ENCODE measurements at regions not wholly inside any gene's neighbourhood (a gene's known extent, or its start where the extent isn't known, plus 50 kb on each side); places are given as distances from the start of the nearest gene placed in this dataset.

DNA sequence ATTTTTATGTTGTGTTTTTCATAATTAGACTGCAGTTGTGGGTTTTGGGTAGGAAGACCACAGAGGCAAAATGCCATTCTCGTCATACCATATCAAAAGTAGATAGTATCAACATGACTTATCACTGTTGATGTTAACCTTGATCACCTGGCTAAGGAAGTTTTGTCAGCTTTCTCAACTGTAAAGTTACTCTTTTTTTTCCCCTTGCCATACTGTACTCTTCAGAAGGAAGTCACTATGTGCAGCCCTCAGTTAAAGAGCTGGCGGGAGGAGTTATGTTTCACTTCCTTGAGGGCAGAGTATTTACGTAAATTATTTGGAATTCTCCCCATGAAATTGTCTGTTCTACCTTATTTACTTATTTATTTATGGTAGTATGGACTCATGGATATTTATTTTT is 78.7 kb downstream of the PRORP start:
- DNase-seq (ENCODE audit: extremely low read depth, low read depth) = no peak
- TF ChIP-seq, protein P1, sequence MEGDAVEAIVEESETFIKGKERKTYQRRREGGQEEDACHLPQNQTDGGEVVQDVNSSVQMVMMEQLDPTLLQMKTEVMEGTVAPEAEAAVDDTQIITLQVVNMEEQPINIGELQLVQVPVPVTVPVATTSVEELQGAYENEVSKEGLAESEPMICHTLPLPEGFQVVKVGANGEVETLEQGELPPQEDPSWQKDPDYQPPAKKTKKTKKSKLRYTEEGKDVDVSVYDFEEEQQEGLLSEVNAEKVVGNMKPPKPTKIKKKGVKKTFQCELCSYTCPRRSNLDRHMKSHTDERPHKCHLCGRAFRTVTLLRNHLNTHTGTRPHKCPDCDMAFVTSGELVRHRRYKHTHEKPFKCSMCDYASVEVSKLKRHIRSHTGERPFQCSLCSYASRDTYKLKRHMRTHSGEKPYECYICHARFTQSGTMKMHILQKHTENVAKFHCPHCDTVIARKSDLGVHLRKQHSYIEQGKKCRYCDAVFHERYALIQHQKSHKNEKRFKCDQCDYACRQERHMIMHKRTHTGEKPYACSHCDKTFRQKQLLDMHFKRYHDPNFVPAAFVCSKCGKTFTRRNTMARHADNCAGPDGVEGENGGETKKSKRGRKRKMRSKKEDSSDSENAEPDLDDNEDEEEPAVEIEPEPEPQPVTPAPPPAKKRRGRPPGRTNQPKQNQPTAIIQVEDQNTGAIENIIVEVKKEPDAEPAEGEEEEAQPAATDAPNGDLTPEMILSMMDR (IDR thresholded peaks at IDR 0.05; ENCODE audit: low read depth, low read length, missing control alignments) = no peak

DNA sequence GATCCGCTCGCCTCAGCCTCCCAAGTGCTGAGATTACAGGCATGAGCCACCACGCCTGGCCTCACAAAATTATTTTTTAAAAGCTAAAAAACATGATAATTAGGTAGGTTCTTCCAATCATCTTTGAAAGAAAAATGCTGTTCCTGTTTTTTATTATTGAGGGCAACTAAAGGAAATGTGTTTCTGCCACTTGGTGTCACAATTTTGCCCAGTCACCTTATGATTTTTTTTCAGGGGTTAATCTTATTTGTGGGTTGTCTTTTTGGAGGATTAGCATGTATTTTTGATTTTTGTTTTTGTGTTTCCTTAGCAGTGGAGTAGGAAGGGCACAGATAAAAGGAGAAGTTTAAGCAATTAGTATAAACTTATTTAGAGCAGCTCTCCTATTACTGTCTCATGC is 79.8 kb downstream of the PRORP start:
- DNase-seq (ENCODE audit: extremely low read depth, low read depth) = no peak
- no peak overlapping the region for H3K4me3 ChIP-seq (replicated peaks; ENCODE audit: low read depth, low read length)
- TF ChIP-seq, protein P1 (IDR thresholded peaks at IDR 0.05; ENCODE audit: low read depth, low read length, missing control alignments) = no peak

More for the DNA sequence above, 78.7 kb downstream of the PRORP start:
- H3K4me3 ChIP-seq (replicated peaks; ENCODE audit: low read depth, low read length) = no peak overlapping the region

DNA sequence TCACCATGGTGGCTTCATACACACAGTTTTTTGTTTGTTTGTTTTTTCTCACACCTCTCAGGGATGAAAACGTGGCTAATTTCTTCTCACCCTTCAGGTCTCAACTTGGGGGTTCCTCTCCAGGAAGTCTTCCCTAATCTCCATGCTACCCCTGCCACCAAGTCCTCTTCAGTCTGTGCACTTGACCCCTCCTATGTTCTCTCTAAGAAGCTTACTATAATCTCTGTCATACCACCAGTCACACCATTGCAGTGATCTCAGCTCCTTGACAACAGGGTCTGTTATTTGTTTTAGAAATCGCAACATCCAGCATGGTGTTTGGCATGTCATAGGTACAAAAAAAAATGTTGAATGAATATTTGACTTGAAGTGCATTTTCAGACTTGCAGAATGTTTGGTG is 83.4 kb downstream of the PRORP start:
- no peak overlapping the region for H3K4me3 ChIP-seq (replicated peaks; ENCODE audit: low read depth, low read length)
- DNase-seq (ENCODE audit: extremely low read depth, low read depth) = no peak
- TF ChIP-seq, protein P1 (IDR thresholded peaks at IDR 0.05; ENCODE audit: low read depth, low read length, missing control alignments) = no peak

DNA sequence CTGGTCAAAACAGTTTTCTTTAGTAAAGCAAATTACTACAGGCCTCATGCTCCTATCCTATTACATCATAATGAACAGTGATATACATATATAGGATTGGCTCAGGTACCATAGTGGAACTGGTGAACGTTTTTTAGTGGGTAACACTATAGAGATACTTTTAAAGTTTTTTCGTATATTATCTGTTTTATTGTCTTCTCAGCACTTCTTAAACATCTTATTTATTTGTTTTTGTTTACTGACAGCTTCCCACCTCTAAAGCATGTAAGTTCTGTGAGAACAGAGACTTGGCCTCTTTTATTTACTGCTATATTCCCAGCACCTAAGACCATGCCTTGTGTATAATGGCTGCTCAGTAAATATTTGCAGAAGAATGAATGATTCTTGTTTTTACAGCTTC is 81.1 kb upstream of the PSMA6 start:
- no peak overlapping the region for H3K4me3 ChIP-seq (replicated peaks; ENCODE audit: low read depth, low read length)
- TF ChIP-seq, protein P1 (IDR thresholded peaks at IDR 0.05; ENCODE audit: low read depth, low read length, missing control alignments) = no peak

DNA sequence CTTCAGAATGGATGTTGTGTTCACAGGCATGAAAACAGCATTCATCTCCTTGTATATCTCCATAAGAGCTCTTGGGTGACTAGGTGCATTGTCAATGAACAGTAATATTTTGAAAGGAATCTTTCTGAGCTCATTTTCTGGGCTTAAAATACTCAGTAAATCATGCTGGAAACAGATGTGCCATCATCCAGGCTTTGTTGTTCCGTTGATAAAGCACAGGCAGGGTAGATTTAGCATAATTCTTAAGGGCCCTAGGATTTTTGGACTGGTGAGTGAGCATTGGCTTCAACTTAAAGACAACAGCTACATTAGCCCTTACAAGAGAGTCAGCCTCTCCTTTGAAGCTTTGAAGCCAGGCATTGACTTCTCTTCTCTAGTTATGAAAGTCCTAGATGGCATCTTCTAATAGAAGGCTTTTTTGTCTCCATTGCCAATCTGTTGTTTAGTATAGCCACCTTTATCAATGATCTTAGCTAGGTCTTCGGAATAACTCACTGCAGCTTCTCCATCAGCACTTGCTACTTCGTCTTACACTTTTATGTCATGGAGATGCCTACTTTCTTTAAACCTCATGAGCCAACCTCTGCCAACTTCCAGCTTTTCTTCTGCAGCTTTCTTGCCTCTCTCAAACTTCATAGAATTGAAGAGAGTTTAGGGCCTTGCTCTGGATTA is 79.6 kb upstream of the PSMA6 start:
- TF ChIP-seq, protein P1 (IDR thresholded peaks at IDR 0.05; ENCODE audit: low read depth, low read length, missing control alignments) = no peak
- no peak overlapping the region for H3K4me3 ChIP-seq (replicated peaks; ENCODE audit: low read depth, low read length)
- DNase-seq (ENCODE audit: extremely low read depth, low read depth) = no peak

More for the DNA sequence above, 81.1 kb upstream of the PSMA6 start:
- no peak for DNase-seq (ENCODE audit: extremely low read depth, low read depth)

DNA sequence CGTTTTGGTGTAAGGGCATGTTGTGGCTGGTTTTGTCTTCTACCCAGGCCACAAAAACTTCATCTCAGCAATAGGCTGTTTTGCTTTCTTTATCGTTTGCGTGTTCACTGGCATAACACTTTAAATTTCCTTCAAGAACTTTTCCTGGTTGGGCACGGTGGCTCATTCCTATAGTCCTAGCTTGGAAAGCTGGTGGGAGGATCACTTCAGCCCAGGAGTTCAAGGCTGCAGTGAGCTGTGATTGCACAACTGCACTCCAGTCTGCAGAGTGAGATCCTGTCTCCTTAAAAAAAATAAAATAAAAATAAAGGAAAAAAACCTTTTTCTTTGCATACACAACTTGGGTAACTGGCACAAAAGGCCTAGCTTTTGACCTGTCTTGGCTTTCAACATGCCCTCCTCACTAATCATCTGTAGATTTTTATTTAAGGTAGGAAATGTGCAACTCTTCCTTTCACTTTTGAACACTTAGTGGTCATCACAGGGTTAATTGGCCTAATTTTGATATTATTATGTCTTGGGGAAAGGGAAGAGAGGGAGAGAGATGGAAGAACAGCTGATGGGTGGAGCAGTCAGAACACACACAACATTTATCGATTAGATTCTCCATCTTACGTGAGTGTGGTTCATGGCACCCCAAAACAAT is 78.9 kb upstream of the PSMA6 start:
- H3K4me3 ChIP-seq (replicated peaks; ENCODE audit: low read depth, low read length) = no peak overlapping the region
- DNase-seq (ENCODE audit: extremely low read depth, low read depth) = no peak
- TF ChIP-seq, protein P1 (IDR thresholded peaks at IDR 0.05; ENCODE audit: low read depth, low read length, missing control alignments) = no peak

All from HFF-Myc (cell line).